ENCODE measurements at regions not wholly inside any gene's neighbourhood (a gene's known extent, or its start where the extent isn't known, plus 50 kb on each side); places are given as distances from the start of the nearest gene placed in this dataset.

DNA sequence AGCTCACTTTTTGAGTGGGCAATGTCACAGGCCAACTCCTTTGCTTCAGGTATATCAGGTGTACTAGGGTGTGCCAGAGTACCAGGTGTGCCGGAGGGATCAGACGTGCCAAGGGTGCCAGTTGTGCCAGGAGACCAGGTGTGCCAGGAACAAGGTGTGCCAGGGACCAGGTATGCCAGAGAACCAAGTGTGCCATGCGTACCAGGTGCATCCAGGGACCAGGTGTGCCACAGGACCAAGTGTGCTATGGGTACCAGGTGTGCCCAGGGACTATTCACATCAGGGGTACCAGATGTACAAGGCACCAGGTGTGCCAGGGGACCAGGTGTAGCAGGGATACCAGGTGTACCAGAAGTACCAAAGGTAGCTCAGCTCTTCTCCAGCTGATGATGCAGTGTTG is 174.7 kb upstream of the S1PR3 start:
- DNase-seq = no peak
- no peak overlapping the region for H3K27ac Mint-ChIP-seq
- H3K27me3 Mint-ChIP-seq = peaks cover 21 to 34% (median 34%) of the 10 kb centered on the region in 3 donors
- peak overlapping the region in 1 of 8 donors; percentile 22 for H3K4me3 Mint-ChIP-seq
- ATAC-seq (ENCODE audit: low read depth in 2 of 2) = no peak
- no peaks in the 10 kb centered on the region for H3K36me3 Mint-ChIP-seq
- no peaks in the 10 kb centered on the region for H3K4me1 Mint-ChIP-seq
- peaks cover 0 to 9% (median 6%) of the 10 kb centered on the region in 7 donors for H3K9me3 Mint-ChIP-seq

DNA sequence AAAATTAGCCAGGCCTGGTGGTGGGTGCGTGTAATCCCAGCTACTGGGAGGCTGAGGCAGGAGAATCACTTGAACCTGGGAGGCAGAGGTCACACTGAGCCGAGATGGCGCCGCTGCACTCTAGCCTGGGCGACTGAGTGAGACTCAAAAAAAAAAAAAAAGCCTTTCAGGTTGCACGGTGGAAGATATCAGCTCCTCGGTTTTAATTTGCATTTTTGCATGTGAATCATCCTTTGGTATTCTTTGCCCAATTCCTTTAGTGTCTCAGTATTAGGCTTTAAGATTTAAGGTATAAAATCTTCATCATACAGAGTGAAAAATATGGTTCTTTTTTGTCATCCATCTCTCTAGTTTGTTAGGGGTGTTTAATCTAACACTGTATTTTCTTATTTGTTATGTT is 173.6 kb upstream of the S1PR3 start:
- Mint-ChIP-seq H3K36me3 (no peaks in the 10 kb centered on the region), H3K4me3 (no peak overlapping the region), H3K27me3 (peaks cover 21 to 44% (median 29%) of the 10 kb centered on the region in 3 donors), H3K9me3 (peaks cover 0 to 13% (median 6%) of the 10 kb centered on the region in 7 donors), H3K4me1 (no peaks in the 10 kb centered on the region), H3K27ac (no peak overlapping the region)
- no peak for DNase-seq
- ATAC-seq (ENCODE audit: low read depth in 2 of 2) = no peak

DNA sequence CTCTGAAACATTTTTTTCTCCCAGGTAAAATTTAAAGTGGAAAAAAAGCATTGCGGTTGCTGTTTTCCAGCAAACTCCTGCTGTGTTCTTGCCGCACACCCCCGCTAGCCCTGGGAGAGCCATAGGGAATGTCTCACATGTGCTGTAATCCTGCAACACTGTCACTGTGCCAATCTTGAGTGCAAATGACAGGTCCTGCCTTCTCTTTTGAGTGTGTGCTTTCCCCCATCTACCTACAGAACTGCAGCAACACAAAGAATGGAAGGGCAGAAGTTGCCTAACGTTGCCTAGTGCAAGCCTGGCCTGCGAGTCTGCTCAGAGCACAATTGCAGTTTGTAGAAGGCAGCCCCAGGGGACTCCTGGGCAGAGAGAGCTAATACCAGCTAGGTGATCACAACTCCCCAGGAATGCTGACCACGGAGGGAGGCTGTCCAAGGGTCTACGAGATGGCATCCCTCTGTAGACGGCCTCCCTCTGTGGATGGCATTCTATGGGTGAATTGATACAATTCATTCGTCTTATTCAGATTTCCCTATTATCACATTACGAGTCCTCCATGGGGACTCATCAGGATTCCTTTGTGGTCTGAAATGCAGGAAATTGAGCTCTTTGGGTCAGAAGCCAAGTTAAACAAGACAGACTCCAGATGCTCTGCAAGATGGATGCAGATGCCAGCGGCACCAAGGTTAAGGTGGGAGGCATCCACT is 172.6 kb upstream of the S1PR3 start:
- H3K9me3 Mint-ChIP-seq = peaks cover 0 to 13% (median 6%) of the 10 kb centered on the region in 7 donors
- no peaks in the 10 kb centered on the region for H3K4me1 Mint-ChIP-seq
- H3K4me3 Mint-ChIP-seq = no peak overlapping the region
- ATAC-seq (ENCODE audit: low read depth in 2 of 2) = no peak
- peaks cover 29 to 52% (median 33%) of the 10 kb centered on the region in 3 donors for H3K27me3 Mint-ChIP-seq
- H3K36me3 Mint-ChIP-seq = no peaks in the 10 kb centered on the region
- H3K27ac Mint-ChIP-seq = no peak overlapping the region
- no peak for DNase-seq

DNA sequence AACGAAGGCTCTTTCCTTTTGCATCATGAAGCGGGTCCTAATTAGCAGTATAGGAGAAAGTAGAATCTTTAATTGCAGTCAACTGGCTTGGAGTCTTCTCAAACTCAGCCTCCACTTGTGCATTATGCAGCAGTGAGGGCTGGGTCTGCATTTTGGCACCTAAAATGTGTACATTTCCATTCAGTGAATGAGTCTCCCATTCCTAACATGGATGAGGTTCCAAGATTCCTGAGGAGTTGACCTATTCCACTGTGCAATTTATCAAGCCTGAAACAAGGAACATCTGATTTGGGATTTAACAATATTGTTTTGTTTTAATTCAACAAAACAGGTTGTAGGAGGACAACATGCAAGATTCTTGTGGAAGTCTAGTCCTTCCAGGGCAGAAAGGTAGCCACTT is 171.8 kb upstream of the S1PR3 start:
- peaks cover 0 to 13% (median 6%) of the 10 kb centered on the region in 7 donors for H3K9me3 Mint-ChIP-seq
- no peak overlapping the region for H3K4me3 Mint-ChIP-seq
- DNase-seq (no peak), ATAC-seq (ENCODE audit: low read depth in 2 of 2) (no peak)
- H3K4me1 Mint-ChIP-seq = no peaks in the 10 kb centered on the region
- no peak overlapping the region for H3K27ac Mint-ChIP-seq
- no peaks in the 10 kb centered on the region for H3K36me3 Mint-ChIP-seq
- peaks cover 35 to 58% (median 37%) of the 10 kb centered on the region in 3 donors for H3K27me3 Mint-ChIP-seq

DNA sequence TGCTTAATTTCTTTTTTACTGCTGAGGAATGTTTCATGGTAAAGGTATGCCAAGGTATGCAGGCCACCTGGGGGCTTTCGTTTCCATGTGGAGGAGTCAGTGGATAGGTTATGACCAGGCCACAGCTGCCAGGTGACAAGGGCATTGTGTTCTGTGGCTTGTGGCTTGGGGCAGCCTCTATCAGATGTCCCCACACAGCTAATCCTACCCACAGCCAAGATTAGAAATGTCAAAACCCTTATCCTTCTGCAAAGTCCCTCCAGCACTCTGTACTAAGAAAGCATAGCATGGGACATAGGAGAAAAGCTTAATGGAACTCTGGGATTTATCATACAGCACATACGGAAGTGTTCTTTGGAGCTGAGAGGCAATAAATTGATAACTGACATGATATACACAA is 171.2 kb upstream of the S1PR3 start:
- H3K36me3 Mint-ChIP-seq = no peaks in the 10 kb centered on the region
- no peak for DNase-seq
- peaks cover 0 to 13% (median 6%) of the 10 kb centered on the region in 7 donors for H3K9me3 Mint-ChIP-seq
- no peak for ATAC-seq (ENCODE audit: low read depth in 2 of 2)
- no peak overlapping the region for H3K27ac Mint-ChIP-seq
- no peaks in the 10 kb centered on the region for H3K4me1 Mint-ChIP-seq
- H3K27me3 Mint-ChIP-seq = peaks cover 36 to 58% (median 40%) of the 10 kb centered on the region in 3 donors
- H3K4me3 Mint-ChIP-seq = no peak overlapping the region

DNA sequence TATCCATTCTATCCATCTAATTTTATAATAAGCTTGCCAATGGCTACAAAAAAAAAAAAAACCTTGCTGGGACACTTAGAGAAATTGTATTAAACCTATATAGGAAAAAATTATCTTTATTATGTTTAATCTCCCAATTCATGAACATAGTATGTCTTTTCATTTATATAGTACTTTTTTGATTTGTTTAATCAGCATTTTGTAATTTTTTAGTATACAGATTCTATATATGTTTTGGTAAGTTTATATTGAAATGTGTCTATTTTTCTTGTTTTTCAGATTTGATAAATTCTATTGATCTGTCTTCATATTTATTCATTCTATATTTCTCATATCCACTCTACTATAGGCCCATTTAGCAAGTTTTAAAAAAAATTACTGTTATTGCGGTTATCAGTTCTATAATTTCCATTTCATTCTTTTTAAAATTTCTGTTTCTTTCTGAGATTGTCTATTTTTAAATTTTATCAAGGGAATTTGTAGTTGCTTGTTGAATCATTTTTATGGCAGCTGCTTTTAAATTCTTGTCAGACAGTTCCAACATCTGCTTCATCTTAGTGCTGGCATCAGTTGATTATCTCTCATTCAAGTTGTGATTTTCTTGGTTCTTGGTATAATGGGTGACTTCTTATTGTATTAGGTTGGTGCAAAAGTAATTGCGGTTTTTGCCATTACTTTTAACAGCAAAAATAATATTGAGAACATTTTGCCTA is 170.1 kb upstream of the S1PR3 start:
- no peaks in the 10 kb centered on the region for H3K36me3 Mint-ChIP-seq
- H3K4me3 Mint-ChIP-seq = no peak overlapping the region
- H3K27ac Mint-ChIP-seq = no peak overlapping the region
- DNase-seq (no peak), ATAC-seq (ENCODE audit: low read depth in 2 of 2) (no peak)
- H3K9me3 Mint-ChIP-seq = peaks cover 0 to 12% (median 6%) of the 10 kb centered on the region in 7 donors
- no peaks in the 10 kb centered on the region for H3K4me1 Mint-ChIP-seq
- H3K27me3 Mint-ChIP-seq = peaks cover 35 to 60% (median 38%) of the 10 kb centered on the region in 3 donors

DNA sequence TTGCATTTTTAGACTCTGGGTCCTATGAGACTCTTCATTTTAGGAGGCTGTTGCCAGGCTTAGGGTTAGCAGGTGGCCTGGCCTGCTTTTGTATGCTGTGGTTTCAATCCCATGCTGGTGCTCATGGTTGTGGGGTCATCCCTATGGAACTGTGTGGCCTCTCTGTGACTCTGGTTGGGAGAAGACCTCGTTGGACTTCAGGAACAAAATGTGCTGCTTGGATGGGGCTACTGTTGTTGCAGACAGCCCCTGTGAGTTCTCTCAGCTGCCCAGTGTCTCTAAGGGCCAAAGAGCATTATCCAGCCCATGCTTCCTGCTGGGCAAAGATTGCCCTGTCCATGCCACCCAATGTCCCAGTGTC is 169.5 kb upstream of the S1PR3 start:
- ATAC-seq (ENCODE audit: low read depth in 2 of 2) (no peak), DNase-seq (no peak)
- no peaks in the 10 kb centered on the region for H3K4me1 Mint-ChIP-seq
- no peaks in the 10 kb centered on the region for H3K36me3 Mint-ChIP-seq
- H3K27ac Mint-ChIP-seq = no peak overlapping the region
- no peak overlapping the region for H3K4me3 Mint-ChIP-seq
- peaks cover 39 to 62% (median 43%) of the 10 kb centered on the region in 3 donors for H3K27me3 Mint-ChIP-seq
- peaks cover 0 to 12% (median 9%) of the 10 kb centered on the region in 7 donors for H3K9me3 Mint-ChIP-seq

DNA sequence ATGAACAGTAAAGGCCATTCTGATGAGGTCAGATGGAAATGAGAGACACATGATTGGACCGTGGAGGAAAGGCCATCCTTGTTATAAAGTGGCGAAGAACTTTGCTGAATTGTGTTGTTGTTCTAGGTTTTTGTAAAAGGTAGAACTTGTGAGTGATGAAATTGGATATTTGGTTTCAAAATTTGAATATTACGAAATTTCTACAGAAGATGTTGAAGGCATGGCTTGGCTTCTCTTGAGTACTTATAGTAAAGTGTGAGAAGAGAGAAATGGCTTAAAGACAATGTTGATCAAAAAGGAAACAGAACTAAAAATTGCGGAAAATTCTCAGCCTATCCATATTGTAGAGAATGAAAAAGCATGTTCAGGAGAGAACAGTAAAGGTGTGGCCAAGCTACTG is 166.6 kb upstream of the S1PR3 start:
- Mint-ChIP-seq H3K27me3 (peaks cover 56 to 77% (median 62%) of the 10 kb centered on the region in 3 donors), H3K27ac (no peak overlapping the region), H3K36me3 (no peaks in the 10 kb centered on the region), H3K4me3 (no peak overlapping the region), H3K9me3 (peaks cover 0 to 12% (median 9%) of the 10 kb centered on the region in 7 donors), H3K4me1 (no peaks in the 10 kb centered on the region)
- no peak for DNase-seq
- no peak for ATAC-seq (ENCODE audit: low read depth in 2 of 2)

DNA sequence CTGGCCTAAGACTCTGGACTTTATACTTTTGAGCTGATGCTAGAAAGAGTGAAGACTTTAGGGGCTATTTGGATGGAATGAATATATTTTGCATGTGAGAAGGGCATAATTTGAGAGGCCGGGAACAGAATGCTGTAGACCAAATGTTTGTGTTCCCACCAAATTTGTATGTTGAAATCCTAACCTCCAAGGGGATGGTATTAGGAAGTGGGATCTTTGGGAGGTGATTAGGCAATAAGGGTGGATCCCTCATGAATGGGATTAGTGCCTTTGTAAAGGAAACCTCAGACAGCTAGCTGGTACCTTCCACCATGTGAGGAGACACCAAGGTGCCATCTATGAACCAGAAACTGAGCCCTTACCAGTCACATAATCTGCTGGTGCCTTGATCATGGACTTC is 165.1 kb upstream of the S1PR3 start:
- no peaks in the 10 kb centered on the region for H3K36me3 Mint-ChIP-seq
- H3K4me3 Mint-ChIP-seq = no peak overlapping the region
- no peak for ATAC-seq (ENCODE audit: low read depth in 2 of 2)
- H3K27me3 Mint-ChIP-seq = peaks cover 56 to 86% (median 76%) of the 10 kb centered on the region in 3 donors
- H3K4me1 Mint-ChIP-seq = peaks cover 0 to 6% (median 0%) of the 10 kb centered on the region in 3 donors
- H3K27ac Mint-ChIP-seq = no peak overlapping the region
- H3K9me3 Mint-ChIP-seq = peaks cover 0 to 8% (median 3%) of the 10 kb centered on the region in 7 donors
- no peak for DNase-seq

DNA sequence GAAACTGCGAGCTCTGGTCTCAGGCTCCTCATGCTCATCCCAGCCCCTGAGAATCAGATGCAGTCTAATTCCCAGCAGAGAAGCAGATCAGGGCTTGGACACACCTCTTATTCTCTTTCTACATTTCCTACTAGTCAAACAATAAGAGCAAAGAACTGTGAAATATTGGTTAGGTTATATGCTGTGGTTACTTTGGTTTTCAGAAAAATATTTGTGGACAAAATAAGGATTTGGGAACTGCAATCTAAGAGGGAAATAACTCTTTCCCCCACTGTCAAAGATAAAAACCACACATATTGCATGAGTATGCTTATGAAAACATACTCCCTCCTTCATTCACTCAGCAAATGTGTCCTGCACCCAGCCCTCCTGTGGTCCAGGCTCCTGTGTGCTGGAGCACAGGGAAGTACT is 164.5 kb upstream of the S1PR3 start:
- Mint-ChIP-seq H3K27ac (peak overlapping the region in 1 of 6 donors; percentile 67), H3K4me1 (peaks cover 0 to 11% (median 5%) of the 10 kb centered on the region in 3 donors), H3K9me3 (peaks cover 0 to 3% (median 1%) of the 10 kb centered on the region in 7 donors), H3K36me3 (no peaks in the 10 kb centered on the region), H3K4me3 (no peak overlapping the region), H3K27me3 (peaks cover 61 to 87% (median 77%) of the 10 kb centered on the region in 3 donors)
- ATAC-seq (ENCODE audit: low read depth in 2 of 2) = no peak
- DNase-seq = no peak

DNA sequence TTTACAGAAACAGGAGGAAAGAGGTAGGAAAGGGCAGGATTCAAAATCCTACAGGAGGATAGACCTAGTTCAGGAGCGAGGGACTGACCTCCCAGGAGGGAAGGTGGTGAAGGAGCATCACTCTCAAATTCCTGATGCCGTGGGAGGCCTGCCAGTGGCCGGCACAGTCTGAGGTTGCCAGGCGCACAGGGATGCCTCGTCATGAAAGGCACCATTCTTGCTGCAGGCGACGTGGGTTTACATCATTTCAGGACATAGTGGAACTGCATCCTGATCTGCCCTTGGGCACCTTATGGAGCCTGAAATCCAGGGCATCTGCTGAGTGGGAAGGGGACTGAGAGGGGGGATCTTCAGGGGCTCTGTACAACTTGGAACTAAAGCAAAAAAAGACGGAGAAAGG is 163.2 kb upstream of the S1PR3 start:
- Mint-ChIP-seq H3K27me3 (peaks cover 71 to 89% (median 87%) of the 10 kb centered on the region in 3 donors), H3K4me1 (peaks cover 0 to 22% (median 14%) of the 10 kb centered on the region in 3 donors), H3K27ac (peak overlapping the region in 1 of 6 donors; percentile 22), H3K9me3 (peaks cover 0 to 9% (median 0%) of the 10 kb centered on the region in 7 donors), H3K36me3 (no peaks in the 10 kb centered on the region), H3K4me3 (no peak overlapping the region)
- DNase-seq (no peak), ATAC-seq (ENCODE audit: low read depth in 2 of 2) (no peak)

DNA sequence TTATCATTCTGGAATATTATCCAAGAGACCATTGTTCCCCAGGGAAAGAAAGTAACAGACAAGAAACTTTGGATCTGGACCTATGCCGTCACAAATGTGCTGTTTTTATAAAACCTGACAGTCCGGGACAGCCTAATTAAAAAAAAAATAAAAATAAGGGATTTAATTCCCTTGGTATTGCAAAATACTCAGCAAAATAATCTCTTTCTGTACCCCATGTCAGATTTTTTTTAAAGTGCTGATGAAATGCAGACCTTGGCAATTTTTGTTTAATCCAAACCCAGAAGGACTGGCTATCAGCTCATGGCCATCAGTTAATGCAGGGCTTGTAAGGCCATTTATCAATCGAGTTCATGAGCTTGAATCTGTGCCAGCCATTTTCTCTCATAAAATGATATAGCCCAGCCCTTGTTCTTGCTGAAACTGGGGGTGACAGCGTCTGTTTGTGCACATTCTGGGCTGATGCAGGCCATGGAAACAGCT is 162.7 kb upstream of the S1PR3 start:
- Mint-ChIP-seq H3K27ac (no peak overlapping the region), H3K4me3 (no peak overlapping the region), H3K27me3 (peaks cover 67 to 89% (median 87%) of the 10 kb centered on the region in 3 donors), H3K36me3 (no peaks in the 10 kb centered on the region), H3K4me1 (peaks cover 0 to 26% (median 19%) of the 10 kb centered on the region in 3 donors), H3K9me3 (peaks cover 0 to 9% (median 0%) of the 10 kb centered on the region in 7 donors)
- ATAC-seq (ENCODE audit: low read depth in 2 of 2) = no peak
- no peak for DNase-seq

DNA sequence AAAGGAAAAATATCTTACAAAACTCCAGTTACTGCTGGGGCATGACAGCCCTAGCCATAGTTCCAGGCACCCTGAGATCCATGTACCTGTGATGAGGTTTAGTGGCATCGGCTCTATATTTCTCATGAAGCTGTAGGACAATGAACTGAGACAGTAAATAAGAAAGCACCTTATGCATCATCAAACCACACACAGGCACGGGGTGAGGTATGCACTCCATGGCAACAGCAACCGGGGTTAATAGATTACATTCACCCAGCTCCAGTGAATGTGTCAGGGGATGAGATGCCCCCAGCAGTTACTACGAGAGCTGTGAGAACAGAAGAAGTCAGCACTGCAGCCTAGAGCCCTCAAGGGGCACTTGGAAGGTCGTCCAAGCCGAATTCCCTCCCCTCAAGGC is 162.0 kb upstream of the S1PR3 start:
- H3K27me3 Mint-ChIP-seq = peaks cover 72 to 90% (median 89%) of the 10 kb centered on the region in 3 donors
- no peak overlapping the region for H3K4me3 Mint-ChIP-seq
- no peak overlapping the region for H3K27ac Mint-ChIP-seq
- H3K4me1 Mint-ChIP-seq = peaks cover 7 to 32% (median 27%) of the 10 kb centered on the region in 3 donors
- no peak for DNase-seq
- H3K36me3 Mint-ChIP-seq = no peaks in the 10 kb centered on the region
- H3K9me3 Mint-ChIP-seq = peaks cover 0 to 9% (median 0%) of the 10 kb centered on the region in 7 donors
- no peak for ATAC-seq (ENCODE audit: low read depth in 2 of 2)
